Spleen (tissue), 11 donors: ENCODE measurements at regions not wholly inside any gene's neighbourhood (a gene's known extent, or its start where the extent isn't known, plus 50 kb on each side); places are given as distances from the start of the nearest gene placed in this dataset.

ENCODE experiments used
- DNase-seq: peaks from one replicate; pipeline ENCODE4 v3.0.0-alpha.2; 2020
- H3K27ac ChIP-seq, 8 donors: fragments of 200-600 bp; sonication (generic) in 7 of 8; 1 replicate in 4 of 8; 2 replicates in 4 of 8; pipeline versions ENCODE4 v1.5.0 to v1.8.0; 2016 to 2021; ENCODE audit warnings: inconsistent platforms in 4 of 8, mild to moderate bottlenecking in 4 of 8, moderate library complexity in 1 of 8
- H3K27me3 ChIP-seq, 7 donors: fragments of 200-600 bp; sonication (generic) in 6 of 7; replicated peaks in 1 of 7; 1 replicate in 4 of 7; 2 replicates in 3 of 7; pipeline versions ENCODE4 v1.5.0 to v1.8.0; 2016 to 2021; ENCODE audit warnings: inconsistent platforms in 3 of 7, mild to moderate bottlenecking in 1 of 7
- H3K36me3 ChIP-seq, 6 donors: fragments of 200-600 bp; sonication (generic) in 5 of 6; 1 replicate in 4 of 6; 2 replicates in 2 of 6; pipeline versions ENCODE4 v1.5.0 to v1.8.0; 2016 to 2021; ENCODE audit warnings: inconsistent platforms in 2 of 6
- H3K4me1 ChIP-seq, 6 donors: fragments of 200-600 bp; sonication (generic) in 5 of 6; 1 replicate in 3 of 6; 2 replicates in 3 of 6; pipeline versions ENCODE4 v1.5.0 to v1.8.0; 2016 to 2021; ENCODE audit warnings: inconsistent platforms in 3 of 6
- H3K4me3 ChIP-seq, 8 donors: fragments of 200-600 bp; sonication (generic) in 7 of 8; 1 replicate in 4 of 8; 2 replicates in 4 of 8; pipeline versions ENCODE4 v1.5.0 to v1.8.0; 2016 to 2021; ENCODE audit warnings: inconsistent platforms in 4 of 8, mild to moderate bottlenecking in 4 of 8, moderate library complexity in 2 of 8
- H3K9me3 ChIP-seq, 8 donors: fragments of 200-600 bp; sonication (generic) in 7 of 8; 1 replicate in 4 of 8; 2 replicates in 4 of 8; pipeline versions ENCODE4 v1.5.0 to v1.8.0; 2016 to 2021; ENCODE audit warnings: inconsistent platforms in 4 of 8
- CTCF ChIP-seq, 11 experiments: fragments of 200-600 bp in 7 of 11; fragments of 450-650 bp in 4 of 11; sonication (generic) in 4 of 11; IDR thresholded peaks in 8 of 11; conservative IDR thresholded peaks in 3 of 11; 1 replicate in 7 of 11; 2 replicates in 4 of 11; pipeline versions ENCODE4 v1.4.0 to v1.8.0; 2016 to 2021; ENCODE audit warnings: antibody characterized with exemption in 11 of 11, inconsistent platforms in 4 of 11, mild to moderate bottlenecking in 1 of 11
- POLR2A ChIP-seq, 3 donors: fragments of 450-650 bp; IDR thresholded peaks; one replicate each; pipeline ENCODE4 v1.5.1; 2017; ENCODE audit warnings: antibody characterized with exemption in 3 of 3, mild to moderate bottlenecking in 1 of 3
- POLR2AphosphoS5 ChIP-seq, 3 donors: sonication (generic); formaldehyde crosslinking; IDR thresholded peaks; one replicate each; pipeline ENCODE4 v1.5.1; 2017; ENCODE audit warnings: antibody characterized with exemption in 3 of 3
- WGBS, 5 donors: extraction: QIAGEN DNeasy Blood & Tissue Kit in 3 of 5; methylation state at CpG; one replicate each; pipeline versions ENCODE4 v1.1.5 to v1.1.7; 2013 to 2018; 5-methylcytosine and 5-hydroxymethylcytosine counted together
- intact Hi-C: fragments of 100-400 bp; cut with DNase I; formaldehyde crosslinking; loops from one replicate; pipeline ENCODE4 v1.15.0; 2023; ENCODE audit warnings: low total_unique reads
- donor health status: healthy with polysubstance abuse.
- donor health status: DM: no; HTN: no; CAD: no; lungs with moderate emphysema.
- donor health status: DM: no; HTN: no; CAD: no.
- donor health status: Bipolar disorder and iron deficiency.
- donor health status: healthy.
- donor health status: DM: no; HTN: no; CAD: no.
- donor health status: DM: yes; HTN: yes; CAD: no.

GRCh38 chr9:26205261-26205660 is 527.0 kb upstream of the TUSC1 start:
- H3K4me3 ChIP-seq: no peak overlapping the region
- H3K4me1 ChIP-seq: no peaks in the 10 kb centered on the region
- H3K27me3 ChIP-seq: no peaks in the 10 kb centered on the region
- TF ChIP-seq POLR2AphosphoS5 (IDR thresholded peaks at IDR 0.05): no peak
- no peak for TF ChIP-seq POLR2A (IDR thresholded peaks at IDR 0.05)
- TF ChIP-seq CTCF (IDR thresholded peaks at IDR 0.05 in 8 of 11, conservative IDR thresholded peaks at IDR 0.05 in 3 of 11): no peak
- no peak overlapping the region for H3K27ac ChIP-seq
- no peaks in the 10 kb centered on the region for H3K9me3 ChIP-seq
- intact Hi-C loops: no loop called here
- 69 to 81% (median 76%) methylated on average over 3 of the region's 3 CpGs for WGBS, 5 donors
- no peak for DNase-seq
- no peaks in the 10 kb centered on the region for H3K36me3 ChIP-seq

DNA sequence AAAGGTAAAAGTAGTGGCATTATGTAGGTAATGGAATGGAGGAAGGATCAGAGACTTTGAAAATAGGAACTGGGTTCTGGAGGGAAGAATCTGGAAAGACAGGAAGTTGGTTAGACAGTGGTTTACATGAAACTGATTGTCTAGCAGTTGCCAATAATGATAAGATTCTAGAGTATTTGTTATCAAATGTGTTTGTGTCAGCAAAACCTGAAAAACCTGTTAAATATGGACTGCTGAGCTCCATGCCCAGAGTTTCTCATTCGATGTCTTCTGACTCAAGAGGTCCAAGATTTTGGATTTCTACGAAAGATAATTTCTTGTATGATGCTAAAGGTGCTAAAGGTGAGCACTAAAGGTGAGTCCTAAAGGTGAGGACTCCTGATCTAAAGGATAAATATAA is 515.0 kb upstream of the TUSC1 start:
- no peak for DNase-seq
- Histone ChIP-seq H3K36me3 (no peaks in the 10 kb centered on the region), H3K4me1 (no peaks in the 10 kb centered on the region), H3K27ac (no peak overlapping the region), H3K27me3 (no peaks in the 10 kb centered on the region), H3K4me3 (no peak overlapping the region), H3K9me3 (peaks cover 0 to 53% (median 35%) of the 10 kb centered on the region in 8 donors)
- TF ChIP-seq POLR2AphosphoS5 (IDR thresholded peaks at IDR 0.05) (no peak), POLR2A (IDR thresholded peaks at IDR 0.05) (no peak), CTCF (IDR thresholded peaks at IDR 0.05 in 8 of 11, conservative IDR thresholded peaks at IDR 0.05 in 3 of 11) (no peak)
- intact Hi-C loops: no loop called here
- 73 to 82% (median 80%) methylated on average over 2 of the region's 2 CpGs for WGBS, 5 donors

DNA sequence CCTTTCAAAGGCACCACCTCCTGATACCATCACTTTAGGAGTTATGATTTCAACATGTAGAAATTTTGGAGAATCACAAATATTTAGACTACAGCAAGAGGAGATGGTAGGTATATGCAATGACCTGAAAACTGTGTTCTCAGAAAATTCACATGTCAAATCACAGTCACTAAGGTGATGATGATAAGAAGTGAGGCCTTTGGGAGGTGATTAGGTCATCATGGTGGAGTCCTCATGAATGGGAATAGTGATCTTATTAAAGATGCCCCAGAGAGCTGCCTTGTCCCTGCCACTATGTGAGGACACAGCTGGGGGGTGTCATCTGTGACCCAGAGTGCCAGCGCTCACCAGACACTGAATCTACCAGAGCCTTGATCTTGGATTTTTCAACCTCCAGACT is 513.5 kb upstream of the TUSC1 start:
- WGBS, 5 donors: 0 to 100% (median 45%) methylated on average over 1 of the region's 1 CpG
- no peaks in the 10 kb centered on the region for H3K4me1 ChIP-seq
- DNase-seq: no peak
- H3K27me3 ChIP-seq: no peaks in the 10 kb centered on the region
- H3K9me3 ChIP-seq: peaks cover 0 to 62% (median 36%) of the 10 kb centered on the region in 8 donors
- H3K36me3 ChIP-seq: no peaks in the 10 kb centered on the region
- intact Hi-C loops: no loop called here
- TF ChIP-seq CTCF (IDR thresholded peaks at IDR 0.05 in 8 of 11, conservative IDR thresholded peaks at IDR 0.05 in 3 of 11) (no peak), POLR2A (IDR thresholded peaks at IDR 0.05) (no peak), POLR2AphosphoS5 (IDR thresholded peaks at IDR 0.05) (no peak)
- H3K4me3 ChIP-seq: no peak overlapping the region
- H3K27ac ChIP-seq: no peak overlapping the region

DNA sequence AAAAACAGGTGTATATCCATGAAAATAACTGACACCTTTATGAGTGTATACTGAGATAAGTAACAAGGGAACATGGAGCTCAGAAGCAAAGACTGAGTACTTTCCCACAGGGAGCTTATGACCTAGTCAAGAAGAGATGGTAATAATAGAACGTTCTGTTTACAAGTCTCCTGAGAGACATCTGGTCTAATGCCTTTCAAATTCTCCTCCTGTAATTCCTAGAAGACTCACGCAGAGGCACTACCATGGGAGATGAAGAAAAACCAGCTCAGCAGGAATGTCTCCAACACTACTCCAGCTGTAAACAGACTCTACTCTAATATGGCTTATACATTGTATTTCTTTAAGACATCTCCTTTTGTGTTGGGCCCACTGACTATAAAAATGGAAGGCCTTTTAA is 503.6 kb upstream of the TUSC1 start:
- intact Hi-C loops: no loop called here
- no peaks in the 10 kb centered on the region for H3K4me1 ChIP-seq
- H3K9me3 ChIP-seq: peaks cover 0 to 1% (median 0%) of the 10 kb centered on the region in 8 donors
- no peak for TF ChIP-seq POLR2A (IDR thresholded peaks at IDR 0.05)
- no peak for TF ChIP-seq CTCF (IDR thresholded peaks at IDR 0.05 in 8 of 11, conservative IDR thresholded peaks at IDR 0.05 in 3 of 11)
- no peak for TF ChIP-seq POLR2AphosphoS5 (IDR thresholded peaks at IDR 0.05)
- no peaks in the 10 kb centered on the region for H3K36me3 ChIP-seq
- H3K4me3 ChIP-seq: no peak overlapping the region
- no peak for DNase-seq
- 64 to 81% (median 65%) methylated on average over 2 of the region's 2 CpGs for WGBS, 5 donors
- H3K27ac ChIP-seq: no peak overlapping the region
- H3K27me3 ChIP-seq: no peaks in the 10 kb centered on the region
